ENCODE measurements at regions not wholly inside any gene's neighbourhood (a gene's known extent, or its start where the extent isn't known, plus 50 kb on each side); places are given as distances from the start of the nearest gene placed in this dataset.

- TF ChIP-seq, protein P1, sequence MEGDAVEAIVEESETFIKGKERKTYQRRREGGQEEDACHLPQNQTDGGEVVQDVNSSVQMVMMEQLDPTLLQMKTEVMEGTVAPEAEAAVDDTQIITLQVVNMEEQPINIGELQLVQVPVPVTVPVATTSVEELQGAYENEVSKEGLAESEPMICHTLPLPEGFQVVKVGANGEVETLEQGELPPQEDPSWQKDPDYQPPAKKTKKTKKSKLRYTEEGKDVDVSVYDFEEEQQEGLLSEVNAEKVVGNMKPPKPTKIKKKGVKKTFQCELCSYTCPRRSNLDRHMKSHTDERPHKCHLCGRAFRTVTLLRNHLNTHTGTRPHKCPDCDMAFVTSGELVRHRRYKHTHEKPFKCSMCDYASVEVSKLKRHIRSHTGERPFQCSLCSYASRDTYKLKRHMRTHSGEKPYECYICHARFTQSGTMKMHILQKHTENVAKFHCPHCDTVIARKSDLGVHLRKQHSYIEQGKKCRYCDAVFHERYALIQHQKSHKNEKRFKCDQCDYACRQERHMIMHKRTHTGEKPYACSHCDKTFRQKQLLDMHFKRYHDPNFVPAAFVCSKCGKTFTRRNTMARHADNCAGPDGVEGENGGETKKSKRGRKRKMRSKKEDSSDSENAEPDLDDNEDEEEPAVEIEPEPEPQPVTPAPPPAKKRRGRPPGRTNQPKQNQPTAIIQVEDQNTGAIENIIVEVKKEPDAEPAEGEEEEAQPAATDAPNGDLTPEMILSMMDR (optimal IDR thresholded peaks at IDR 0.05 in 1 of 3, IDR thresholded peaks at IDR 0.05 in 1 of 3, conservative IDR thresholded peaks at IDR 0.05 in 1 of 3; ENCODE audit: extremely low read depth in 1 of 3, insufficient read depth in 2 of 3, low read length in 3 of 3): no peak
- TF ChIP-seq EZH2 (IDR thresholded peaks at IDR 0.05; ENCODE audit: low read length): no peak
Observed at GRCh38 chrX:45859407-45859806, 658.7 kb upstream of the DIPK2B start.
